Sigmoid colon (tissue), 3 donors: ENCODE measurements at regions not wholly inside any gene's neighbourhood (a gene's known extent, or its start where the extent isn't known, plus 50 kb on each side); places are given as distances from the start of the nearest gene placed in this dataset.

Experiments used
- POLR2A ChIP-seq, 2 donors: fragments of 450-650 bp; IDR thresholded peaks; one replicate each; pipeline ENCODE4 v1.6.1; 2016; ENCODE audit warnings: antibody characterized with exemption in 2 of 2, mild to moderate bottlenecking in 2 of 2, moderate library complexity in 2 of 2
- TF ChIP-seq, protein P1 (sequence below), 4 experiments: fragments of 450-650 bp in 3 of 4; fragments of 200-600 bp in 1 of 4; IDR thresholded peaks; one replicate each; pipeline ENCODE4 v1.5.1; 2016 to 2019; ENCODE audit warnings: antibody characterized with exemption in 4 of 4, mild to moderate bottlenecking in 3 of 4, moderate library complexity in 2 of 4

DNA sequence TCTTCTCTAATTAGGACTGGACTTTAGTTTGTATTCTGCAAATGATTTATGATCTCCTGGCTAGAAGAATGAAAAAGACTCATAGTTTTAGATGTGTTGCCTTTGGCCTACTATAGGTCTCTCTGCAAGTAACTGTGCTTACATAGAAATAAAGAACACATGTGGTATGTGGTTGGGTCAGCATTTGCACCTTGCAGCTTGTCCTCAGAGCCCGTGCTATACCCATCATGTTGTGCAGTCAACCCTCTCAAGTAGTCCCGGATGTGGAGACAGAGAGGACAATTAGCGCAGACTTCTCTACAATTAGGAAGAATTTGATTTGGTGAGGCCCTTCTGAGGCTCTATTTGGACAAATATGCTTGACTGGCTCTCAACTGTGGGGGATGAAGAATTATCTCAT, 203.7 kb upstream of the ITGA4 start:
- TF ChIP-seq, protein P1, sequence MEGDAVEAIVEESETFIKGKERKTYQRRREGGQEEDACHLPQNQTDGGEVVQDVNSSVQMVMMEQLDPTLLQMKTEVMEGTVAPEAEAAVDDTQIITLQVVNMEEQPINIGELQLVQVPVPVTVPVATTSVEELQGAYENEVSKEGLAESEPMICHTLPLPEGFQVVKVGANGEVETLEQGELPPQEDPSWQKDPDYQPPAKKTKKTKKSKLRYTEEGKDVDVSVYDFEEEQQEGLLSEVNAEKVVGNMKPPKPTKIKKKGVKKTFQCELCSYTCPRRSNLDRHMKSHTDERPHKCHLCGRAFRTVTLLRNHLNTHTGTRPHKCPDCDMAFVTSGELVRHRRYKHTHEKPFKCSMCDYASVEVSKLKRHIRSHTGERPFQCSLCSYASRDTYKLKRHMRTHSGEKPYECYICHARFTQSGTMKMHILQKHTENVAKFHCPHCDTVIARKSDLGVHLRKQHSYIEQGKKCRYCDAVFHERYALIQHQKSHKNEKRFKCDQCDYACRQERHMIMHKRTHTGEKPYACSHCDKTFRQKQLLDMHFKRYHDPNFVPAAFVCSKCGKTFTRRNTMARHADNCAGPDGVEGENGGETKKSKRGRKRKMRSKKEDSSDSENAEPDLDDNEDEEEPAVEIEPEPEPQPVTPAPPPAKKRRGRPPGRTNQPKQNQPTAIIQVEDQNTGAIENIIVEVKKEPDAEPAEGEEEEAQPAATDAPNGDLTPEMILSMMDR (IDR thresholded peaks at IDR 0.05), result no peak
- no peak for TF ChIP-seq POLR2A (IDR thresholded peaks at IDR 0.05)
